ENCODE measurements at regions not wholly inside any gene's neighbourhood (a gene's known extent, or its start where the extent isn't known, plus 50 kb on each side); places are given as distances from the start of the nearest gene placed in this dataset.

DNA sequence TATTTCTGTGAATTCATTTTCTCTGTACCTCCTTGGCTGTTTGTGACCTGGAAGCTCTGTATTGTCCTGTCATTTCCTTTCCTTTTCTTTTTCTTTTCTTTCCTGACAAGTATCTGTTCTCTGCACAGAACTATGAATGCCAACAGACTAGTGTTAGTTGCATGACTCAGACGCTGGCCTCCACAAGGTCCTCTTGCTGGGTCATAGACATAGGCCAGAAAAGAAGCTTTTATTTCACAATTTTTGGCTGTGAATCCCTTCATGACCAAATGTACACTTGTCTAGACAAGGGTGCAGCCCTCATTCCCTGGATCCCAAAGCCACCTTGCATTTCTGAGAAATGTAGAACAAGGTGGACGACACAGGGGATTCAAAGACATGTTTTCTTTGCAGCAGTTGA lies 104.1 kb upstream of the MTNR1B start:
- H3K36me3 ChIP-seq (ENCODE audit: low read length): no peaks in the 10 kb centered on the region
- no peak overlapping the region for H2AFZ ChIP-seq (ENCODE audit: low read depth, low read length, severe bottlenecking)
- H3K27ac ChIP-seq (ENCODE audit: low read depth, low read length): no peak overlapping the region
- H3K9ac ChIP-seq (ENCODE audit: low read length): no peak overlapping the region
- no peaks in the 10 kb centered on the region for H3F3A ChIP-seq (ENCODE audit: insufficient read depth)
- H4K20me1 ChIP-seq (ENCODE audit: low read depth, low read length): no peaks in the 10 kb centered on the region
- TF ChIP-seq, protein P1, sequence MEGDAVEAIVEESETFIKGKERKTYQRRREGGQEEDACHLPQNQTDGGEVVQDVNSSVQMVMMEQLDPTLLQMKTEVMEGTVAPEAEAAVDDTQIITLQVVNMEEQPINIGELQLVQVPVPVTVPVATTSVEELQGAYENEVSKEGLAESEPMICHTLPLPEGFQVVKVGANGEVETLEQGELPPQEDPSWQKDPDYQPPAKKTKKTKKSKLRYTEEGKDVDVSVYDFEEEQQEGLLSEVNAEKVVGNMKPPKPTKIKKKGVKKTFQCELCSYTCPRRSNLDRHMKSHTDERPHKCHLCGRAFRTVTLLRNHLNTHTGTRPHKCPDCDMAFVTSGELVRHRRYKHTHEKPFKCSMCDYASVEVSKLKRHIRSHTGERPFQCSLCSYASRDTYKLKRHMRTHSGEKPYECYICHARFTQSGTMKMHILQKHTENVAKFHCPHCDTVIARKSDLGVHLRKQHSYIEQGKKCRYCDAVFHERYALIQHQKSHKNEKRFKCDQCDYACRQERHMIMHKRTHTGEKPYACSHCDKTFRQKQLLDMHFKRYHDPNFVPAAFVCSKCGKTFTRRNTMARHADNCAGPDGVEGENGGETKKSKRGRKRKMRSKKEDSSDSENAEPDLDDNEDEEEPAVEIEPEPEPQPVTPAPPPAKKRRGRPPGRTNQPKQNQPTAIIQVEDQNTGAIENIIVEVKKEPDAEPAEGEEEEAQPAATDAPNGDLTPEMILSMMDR (IDR thresholded peaks at IDR 0.05; ENCODE audit: insufficient read depth, low read length, poor library complexity, severe bottlenecking): no peak
- no peak for TF ChIP-seq EZH2phosphoT487 (conservative IDR thresholded peaks at IDR 0.05; ENCODE audit: low read length)
- no peak overlapping the region for H3K4me2 ChIP-seq (ENCODE audit: low read depth, low read length, poor library complexity, severe bottlenecking)
- H3K9me3 ChIP-seq (ENCODE audit: insufficient read depth, low read length): no peaks in the 10 kb centered on the region
- H3K4me3 ChIP-seq (ENCODE audit: insufficient read depth, low read length, poor library complexity, severe bottlenecking): no peak overlapping the region
- no peaks in the 10 kb centered on the region for H3K27me3 ChIP-seq (ENCODE audit: low read length)
- H3K9me2 ChIP-seq (replicated peaks; ENCODE audit: insufficient read depth, low read length): no peaks in the 10 kb centered on the region
- no peaks in the 10 kb centered on the region for H3K79me2 ChIP-seq (ENCODE audit: insufficient read depth, low read length)

DNA sequence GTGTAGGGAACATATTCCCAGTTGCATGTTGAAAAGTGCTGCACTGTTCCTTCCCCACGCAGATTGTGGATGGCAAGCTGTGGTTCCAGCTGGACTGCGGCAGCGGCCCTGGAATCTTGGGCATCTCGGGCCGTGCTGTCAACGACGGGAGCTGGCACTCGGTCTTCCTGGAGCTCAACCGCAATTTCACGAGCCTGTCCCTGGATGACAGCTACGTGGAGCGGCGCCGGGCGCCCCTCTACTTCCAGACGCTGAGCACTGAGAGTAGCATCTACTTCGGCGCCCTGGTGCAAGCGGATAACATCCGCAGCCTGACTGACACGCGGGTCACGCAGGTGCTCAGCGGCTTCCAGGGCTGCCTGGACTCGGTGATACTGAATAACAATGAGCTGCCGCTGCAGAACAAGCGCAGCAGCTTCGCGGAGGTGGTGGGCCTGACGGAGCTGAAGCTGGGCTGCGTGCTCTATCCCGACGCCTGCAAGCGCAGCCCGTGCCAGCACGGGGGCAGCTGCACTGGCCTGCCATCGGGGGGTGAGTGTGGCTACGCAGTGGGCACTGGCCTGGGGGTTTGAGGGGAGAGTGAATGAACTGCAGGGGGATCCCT lies 102.7 kb upstream of the MTNR1B start:
- H3K9me2 ChIP-seq (replicated peaks; ENCODE audit: insufficient read depth, low read length): no peaks in the 10 kb centered on the region
- TF ChIP-seq EZH2phosphoT487 (conservative IDR thresholded peaks at IDR 0.05; ENCODE audit: low read length): no peak
- H4K20me1 ChIP-seq (ENCODE audit: low read depth, low read length): no peaks in the 10 kb centered on the region

DNA sequence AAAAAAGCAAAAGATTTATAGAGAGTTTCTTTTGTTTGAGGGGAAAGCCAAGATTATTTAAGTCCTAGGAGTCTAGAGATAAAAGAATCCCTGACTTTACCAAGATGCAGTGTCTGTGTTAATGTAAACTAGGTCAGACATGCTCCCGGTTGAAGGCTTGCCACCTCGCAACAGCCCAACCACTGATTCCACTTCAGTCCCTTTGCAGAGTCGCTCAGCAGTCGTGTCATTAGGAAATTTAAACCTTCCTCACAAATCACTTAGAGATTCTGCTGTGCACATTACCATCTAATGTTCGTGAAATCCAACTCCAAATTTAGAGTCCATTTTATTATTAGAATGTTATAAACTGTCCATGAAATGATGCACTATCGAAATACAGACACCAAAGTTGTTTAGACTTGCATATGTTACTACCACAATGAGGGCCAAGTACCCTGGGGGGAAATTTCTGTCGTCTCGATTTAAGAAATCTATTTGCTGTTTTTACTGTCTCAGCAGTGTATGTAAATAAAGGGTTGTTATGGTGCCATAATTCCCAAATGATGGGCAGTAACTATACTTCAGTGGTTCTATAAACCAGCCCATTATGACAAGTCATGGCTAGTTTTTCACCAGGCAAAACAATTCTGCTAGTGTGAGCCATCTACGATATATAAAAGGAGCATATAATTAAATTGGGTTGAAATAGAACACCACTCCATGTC lies 101.4 kb upstream of the MTNR1B start:
- Histone ChIP-seq H3F3A (ENCODE audit: insufficient read depth) (no peaks in the 10 kb centered on the region), H3K79me2 (ENCODE audit: insufficient read depth, low read length) (no peaks in the 10 kb centered on the region), H3K27ac (ENCODE audit: low read depth, low read length) (no peak overlapping the region), H3K9me3 (ENCODE audit: insufficient read depth, low read length) (no peaks in the 10 kb centered on the region), H3K36me3 (ENCODE audit: low read length) (no peaks in the 10 kb centered on the region), H3K4me2 (ENCODE audit: low read depth, low read length, poor library complexity, severe bottlenecking) (no peak overlapping the region), H3K27me3 (ENCODE audit: low read length) (no peaks in the 10 kb centered on the region), H3K9me2 (replicated peaks; ENCODE audit: insufficient read depth, low read length) (no peaks in the 10 kb centered on the region), H3K9ac (ENCODE audit: low read length) (no peak overlapping the region), H2AFZ (ENCODE audit: low read depth, low read length, severe bottlenecking) (no peak overlapping the region), H3K4me3 (ENCODE audit: insufficient read depth, low read length, poor library complexity, severe bottlenecking) (no peak overlapping the region), H4K20me1 (ENCODE audit: low read depth, low read length) (no peaks in the 10 kb centered on the region)
- TF ChIP-seq, protein P1 (IDR thresholded peaks at IDR 0.05; ENCODE audit: insufficient read depth, low read length, poor library complexity, severe bottlenecking): no peak
- TF ChIP-seq EZH2phosphoT487 (conservative IDR thresholded peaks at IDR 0.05; ENCODE audit: low read length): no peak

More for the DNA sequence above, 102.7 kb upstream of the MTNR1B start:
- Histone ChIP-seq H3K27ac (ENCODE audit: low read depth, low read length) (no peak overlapping the region), H3K4me2 (ENCODE audit: low read depth, low read length, poor library complexity, severe bottlenecking) (no peak overlapping the region), H3K9me3 (ENCODE audit: insufficient read depth, low read length) (no peaks in the 10 kb centered on the region), H3K4me3 (ENCODE audit: insufficient read depth, low read length, poor library complexity, severe bottlenecking) (no peak overlapping the region), H2AFZ (ENCODE audit: low read depth, low read length, severe bottlenecking) (no peak overlapping the region), H3K27me3 (ENCODE audit: low read length) (no peaks in the 10 kb centered on the region), H3K36me3 (ENCODE audit: low read length) (no peaks in the 10 kb centered on the region), H3K79me2 (ENCODE audit: insufficient read depth, low read length) (no peaks in the 10 kb centered on the region), H3F3A (ENCODE audit: insufficient read depth) (no peaks in the 10 kb centered on the region), H3K9ac (ENCODE audit: low read length) (no peak overlapping the region)

DNA sequence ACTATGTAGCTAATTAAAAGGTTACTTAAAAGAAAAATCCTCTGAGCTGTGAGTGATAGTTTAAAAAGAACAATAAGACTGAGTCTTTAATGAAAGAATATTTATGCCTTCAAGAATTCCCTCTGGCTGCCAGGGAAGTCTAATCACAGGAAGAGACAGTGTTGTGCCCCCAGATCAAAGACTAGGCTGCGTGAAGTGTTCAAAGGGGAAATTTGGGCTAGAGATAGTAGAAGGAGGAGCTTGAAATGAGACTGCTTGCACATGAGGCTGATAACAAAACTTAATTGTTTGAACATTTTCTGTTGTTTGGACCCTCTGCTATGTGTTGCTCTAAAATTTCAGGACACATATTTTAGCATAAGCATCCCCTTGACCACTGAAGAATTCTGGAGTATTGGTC lies 99.7 kb upstream of the MTNR1B start:
- Histone ChIP-seq H3K79me2 (ENCODE audit: insufficient read depth, low read length) (no peaks in the 10 kb centered on the region), H3K27me3 (ENCODE audit: low read length) (no peaks in the 10 kb centered on the region), H3K36me3 (ENCODE audit: low read length) (no peaks in the 10 kb centered on the region), H3K4me3 (ENCODE audit: insufficient read depth, low read length, poor library complexity, severe bottlenecking) (no peak overlapping the region), H3F3A (ENCODE audit: insufficient read depth) (no peaks in the 10 kb centered on the region), H3K9me3 (ENCODE audit: insufficient read depth, low read length) (no peaks in the 10 kb centered on the region), H3K9me2 (replicated peaks; ENCODE audit: insufficient read depth, low read length) (no peaks in the 10 kb centered on the region), H3K9ac (ENCODE audit: low read length) (no peak overlapping the region), H3K27ac (ENCODE audit: low read depth, low read length) (no peak overlapping the region), H4K20me1 (ENCODE audit: low read depth, low read length) (no peaks in the 10 kb centered on the region), H2AFZ (ENCODE audit: low read depth, low read length, severe bottlenecking) (no peak overlapping the region), H3K4me2 (ENCODE audit: low read depth, low read length, poor library complexity, severe bottlenecking) (no peak overlapping the region)
- no peak for TF ChIP-seq EZH2phosphoT487 (conservative IDR thresholded peaks at IDR 0.05; ENCODE audit: low read length)
- TF ChIP-seq, protein P1 (IDR thresholded peaks at IDR 0.05; ENCODE audit: insufficient read depth, low read length, poor library complexity, severe bottlenecking): no peak

Measured in SU-DHL-6 (cell line).